ENCODE measurements at regions not wholly inside any gene's neighbourhood (a gene's known extent, or its start where the extent isn't known, plus 50 kb on each side); places are given as distances from the start of the nearest gene placed in this dataset.

DNA sequence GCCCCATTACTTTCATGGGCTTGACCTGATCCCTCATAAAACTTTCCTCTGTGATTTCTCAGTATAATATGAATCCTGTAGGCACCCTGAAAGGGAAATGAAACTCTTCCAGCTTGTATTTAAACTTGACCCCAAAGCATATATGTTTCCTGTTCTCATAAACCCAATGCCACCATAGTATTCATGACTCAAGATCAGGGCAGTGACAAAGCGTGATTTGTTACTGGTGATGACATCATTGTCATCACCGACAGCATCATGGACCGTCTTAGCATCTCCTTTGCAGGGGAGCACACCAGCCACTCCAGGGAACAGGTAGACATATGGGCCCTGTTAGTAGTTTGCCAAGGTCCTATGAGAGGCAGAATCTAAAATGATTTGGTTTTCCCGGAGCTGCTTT is 741.2 kb downstream of the NR2F2 start:
- Histone ChIP-seq H3K9me1 (ENCODE audit: control insufficient read depth, insufficient read depth, low read length) (no peaks in the 10 kb centered on the region), H4K20me1 (replicated peaks; ENCODE audit: control insufficient read depth, insufficient read depth, low read length) (no peaks in the 10 kb centered on the region), H2AFZ (ENCODE audit: low read depth, low read length) (no peak overlapping the region), H3K79me2 (ENCODE audit: control insufficient read depth, insufficient read depth, low read length) (no peaks in the 10 kb centered on the region), H3K4me2 (ENCODE audit: insufficient read depth, low read length) (no peak overlapping the region), H3K27me3 (ENCODE audit: control insufficient read depth in 2 of 2, insufficient read depth in 2 of 2, low read length in 2 of 2) (no peaks in the 10 kb centered on the region), H3K4me1 (replicated peaks in 1 of 2; ENCODE audit: control insufficient read depth in 2 of 2, insufficient read depth in 2 of 2, low read length in 2 of 2) (no peaks in the 10 kb centered on the region), H3K4me3 (no peak overlapping the region), H3K9ac (ENCODE audit: insufficient read depth in 1 of 2, low read depth in 2 of 2, low read length in 2 of 2) (no peak overlapping the region), H3K27ac (ENCODE audit: extremely low read depth, low read depth, low read length) (no peak overlapping the region), H3K36me3 (ENCODE audit: control insufficient read depth, insufficient read depth, low read length) (no peaks in the 10 kb centered on the region), H3K9me3 (replicated peaks; ENCODE audit: control insufficient read depth, insufficient read depth, low read depth, low read length) (peaks cover 1% of the 10 kb centered on the region; the same call in 1 of the 2 replicates)
- WGBS (ENCODE audit: insufficient coverage, low coverage, missing lambda C conversion rate) = 0% methylated on average over 4 of the region's 4 CpGs
- CTCF ChIA-PET (ENCODE audit: low intra/inter-chr PET ratio) = no interaction called here
- FAIRE-seq (no peak), DNase-seq (ENCODE audit: extremely low read depth in 1 of 4, low spot score in 3 of 4) (no peak), ATAC-seq (no peak)
- no TSS peak for BruUV-seq (replicated peaks)
- intact Hi-C loops (cut with micrococcal nuclease) (no loop called here), in situ Hi-C loops (cut with MboI) (no loop called here)
- POLR2A ChIA-PET = no interaction called here
- TF ChIP-seq, protein P1, sequence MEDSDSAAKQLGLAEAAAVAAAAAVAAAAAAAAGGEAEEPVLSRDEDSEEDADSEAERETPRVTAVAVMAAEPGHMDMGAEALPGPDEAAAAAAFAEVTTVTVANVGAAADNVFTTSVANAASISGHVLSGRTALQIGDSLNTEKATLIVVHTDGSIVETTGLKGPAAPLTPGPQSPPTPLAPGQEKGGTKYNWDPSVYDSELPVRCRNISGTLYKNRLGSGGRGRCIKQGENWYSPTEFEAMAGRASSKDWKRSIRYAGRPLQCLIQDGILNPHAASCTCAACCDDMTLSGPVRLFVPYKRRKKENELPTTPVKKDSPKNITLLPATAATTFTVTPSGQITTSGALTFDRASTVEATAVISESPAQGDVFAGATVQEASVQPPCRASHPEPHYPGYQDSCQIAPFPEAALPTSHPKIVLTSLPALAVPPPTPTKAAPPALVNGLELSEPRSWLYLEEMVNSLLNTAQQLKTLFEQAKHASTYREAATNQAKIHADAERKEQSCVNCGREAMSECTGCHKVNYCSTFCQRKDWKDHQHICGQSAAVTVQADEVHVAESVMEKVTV (CRISPR knock-in tag; IDR thresholded peaks at IDR 0.05) = no peak
- TF ChIP-seq, protein P2, sequence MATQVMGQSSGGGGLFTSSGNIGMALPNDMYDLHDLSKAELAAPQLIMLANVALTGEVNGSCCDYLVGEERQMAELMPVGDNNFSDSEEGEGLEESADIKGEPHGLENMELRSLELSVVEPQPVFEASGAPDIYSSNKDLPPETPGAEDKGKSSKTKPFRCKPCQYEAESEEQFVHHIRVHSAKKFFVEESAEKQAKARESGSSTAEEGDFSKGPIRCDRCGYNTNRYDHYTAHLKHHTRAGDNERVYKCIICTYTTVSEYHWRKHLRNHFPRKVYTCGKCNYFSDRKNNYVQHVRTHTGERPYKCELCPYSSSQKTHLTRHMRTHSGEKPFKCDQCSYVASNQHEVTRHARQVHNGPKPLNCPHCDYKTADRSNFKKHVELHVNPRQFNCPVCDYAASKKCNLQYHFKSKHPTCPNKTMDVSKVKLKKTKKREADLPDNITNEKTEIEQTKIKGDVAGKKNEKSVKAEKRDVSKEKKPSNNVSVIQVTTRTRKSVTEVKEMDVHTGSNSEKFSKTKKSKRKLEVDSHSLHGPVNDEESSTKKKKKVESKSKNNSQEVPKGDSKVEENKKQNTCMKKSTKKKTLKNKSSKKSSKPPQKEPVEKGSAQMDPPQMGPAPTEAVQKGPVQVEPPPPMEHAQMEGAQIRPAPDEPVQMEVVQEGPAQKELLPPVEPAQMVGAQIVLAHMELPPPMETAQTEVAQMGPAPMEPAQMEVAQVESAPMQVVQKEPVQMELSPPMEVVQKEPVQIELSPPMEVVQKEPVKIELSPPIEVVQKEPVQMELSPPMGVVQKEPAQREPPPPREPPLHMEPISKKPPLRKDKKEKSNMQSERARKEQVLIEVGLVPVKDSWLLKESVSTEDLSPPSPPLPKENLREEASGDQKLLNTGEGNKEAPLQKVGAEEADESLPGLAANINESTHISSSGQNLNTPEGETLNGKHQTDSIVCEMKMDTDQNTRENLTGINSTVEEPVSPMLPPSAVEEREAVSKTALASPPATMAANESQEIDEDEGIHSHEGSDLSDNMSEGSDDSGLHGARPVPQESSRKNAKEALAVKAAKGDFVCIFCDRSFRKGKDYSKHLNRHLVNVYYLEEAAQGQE (IDR thresholded peaks at IDR 0.05; ENCODE audit: borderline replicate concordance) = no peak
- TF ChIP-seq, protein P2 (CRISPR knock-in tag; IDR thresholded peaks at IDR 0.05; ENCODE audit: low read depth) = no peak
- TF ChIP-seq, protein P3, sequence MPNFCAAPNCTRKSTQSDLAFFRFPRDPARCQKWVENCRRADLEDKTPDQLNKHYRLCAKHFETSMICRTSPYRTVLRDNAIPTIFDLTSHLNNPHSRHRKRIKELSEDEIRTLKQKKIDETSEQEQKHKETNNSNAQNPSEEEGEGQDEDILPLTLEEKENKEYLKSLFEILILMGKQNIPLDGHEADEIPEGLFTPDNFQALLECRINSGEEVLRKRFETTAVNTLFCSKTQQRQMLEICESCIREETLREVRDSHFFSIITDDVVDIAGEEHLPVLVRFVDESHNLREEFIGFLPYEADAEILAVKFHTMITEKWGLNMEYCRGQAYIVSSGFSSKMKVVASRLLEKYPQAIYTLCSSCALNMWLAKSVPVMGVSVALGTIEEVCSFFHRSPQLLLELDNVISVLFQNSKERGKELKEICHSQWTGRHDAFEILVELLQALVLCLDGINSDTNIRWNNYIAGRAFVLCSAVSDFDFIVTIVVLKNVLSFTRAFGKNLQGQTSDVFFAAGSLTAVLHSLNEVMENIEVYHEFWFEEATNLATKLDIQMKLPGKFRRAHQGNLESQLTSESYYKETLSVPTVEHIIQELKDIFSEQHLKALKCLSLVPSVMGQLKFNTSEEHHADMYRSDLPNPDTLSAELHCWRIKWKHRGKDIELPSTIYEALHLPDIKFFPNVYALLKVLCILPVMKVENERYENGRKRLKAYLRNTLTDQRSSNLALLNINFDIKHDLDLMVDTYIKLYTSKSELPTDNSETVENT (CRISPR knock-in tag; IDR thresholded peaks at IDR 0.05) = no peak
- TF ChIP-seq SRSF1 (IDR thresholded peaks at IDR 0.05; ENCODE audit: low read depth, low read length) (no peak), ARHGAP35 (IDR thresholded peaks at IDR 0.05; ENCODE audit: partially characterized antibody) (no peak), BDP1 (IDR thresholded peaks at IDR 0.05; ENCODE audit: insufficient read depth, insufficient read length) (no peak), ZNF239 (CRISPR knock-in tag; IDR thresholded peaks at IDR 0.05) (no peak)
- TF ChIP-seq, protein P4, sequence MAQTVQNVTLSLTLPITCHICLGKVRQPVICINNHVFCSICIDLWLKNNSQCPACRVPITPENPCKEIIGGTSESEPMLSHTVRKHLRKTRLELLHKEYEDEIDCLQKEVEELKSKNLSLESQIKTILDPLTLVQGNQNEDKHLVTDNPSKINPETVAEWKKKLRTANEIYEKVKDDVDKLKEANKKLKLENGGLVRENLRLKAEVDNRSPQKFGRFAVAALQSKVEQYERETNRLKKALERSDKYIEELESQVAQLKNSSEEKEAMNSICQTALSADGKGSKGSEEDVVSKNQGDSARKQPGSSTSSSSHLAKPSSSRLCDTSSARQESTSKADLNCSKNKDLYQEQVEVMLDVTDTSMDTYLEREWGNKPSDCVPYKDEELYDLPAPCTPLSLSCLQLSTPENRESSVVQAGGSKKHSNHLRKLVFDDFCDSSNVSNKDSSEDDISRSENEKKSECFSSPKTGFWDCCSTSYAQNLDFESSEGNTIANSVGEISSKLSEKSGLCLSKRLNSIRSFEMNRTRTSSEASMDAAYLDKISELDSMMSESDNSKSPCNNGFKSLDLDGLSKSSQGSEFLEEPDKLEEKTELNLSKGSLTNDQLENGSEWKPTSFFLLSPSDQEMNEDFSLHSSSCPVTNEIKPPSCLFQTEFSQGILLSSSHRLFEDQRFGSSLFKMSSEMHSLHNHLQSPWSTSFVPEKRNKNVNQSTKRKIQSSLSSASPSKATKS (CRISPR knock-in tag; IDR thresholded peaks at IDR 0.05) = no peak

All from K562 (cell line).